Progenitor cell of endocrine pancreas (in vitro differentiated cells): ENCODE measurements at regions not wholly inside any gene's neighbourhood (a gene's known extent, or its start where the extent isn't known, plus 50 kb on each side); places are given as distances from the start of the nearest gene placed in this dataset.

Source experiments
- DNase-seq: peaks from one replicate; pipeline ENCODE4 v3.0.0; 2021; ENCODE audit warnings: low spot score; ENCODE audit not compliant: unreplicated experiment
- H3K27ac Mint-ChIP-seq: 2 replicates; pipeline ENCODE4 v1.8.0; 2021; ENCODE audit warnings: mild to moderate bottlenecking, moderate library complexity, mixed read lengths
- H3K27me3 Mint-ChIP-seq: 2 replicates; pipeline ENCODE4 v1.8.0; 2021; ENCODE audit warnings: mixed read lengths
- H3K36me3 Mint-ChIP-seq: 2 replicates; pipeline ENCODE4 v1.8.0; 2022; ENCODE audit warnings: mixed read lengths; ENCODE audit not compliant: insufficient read depth
- H3K4me1 Mint-ChIP-seq: 2 replicates; pipeline ENCODE4 v1.8.0; 2021; ENCODE audit warnings: low read depth, mixed read lengths
- H3K4me3 Mint-ChIP-seq: 2 replicates; pipeline ENCODE4 v1.8.0; 2021; ENCODE audit warnings: low read depth, mild to moderate bottlenecking, moderate library complexity, mixed read lengths
- H3K9me3 Mint-ChIP-seq: 2 replicates; pipeline ENCODE4 v1.8.0; 2021; ENCODE audit warnings: low read depth, mixed read lengths
- TF ChIP-seq, protein P1 (sequence below): fragments of 200-600 bp; sonication (generic); IDR thresholded peaks from one replicate; pipeline ENCODE4 v1.5.0; 2021; ENCODE audit warnings: antibody characterized with exemption, mild to moderate bottlenecking; ENCODE audit not compliant: unreplicated experiment

- Mint-ChIP-seq H3K27me3 (no peaks in the 10 kb centered on the region), H3K36me3 (no peaks in the 10 kb centered on the region), H3K4me3 (no peak overlapping the region), H3K9me3 (peaks cover 18% of the 10 kb centered on the region), H3K4me1 (no peaks in the 10 kb centered on the region), H3K27ac (no peak overlapping the region)
- TF ChIP-seq, protein P1, sequence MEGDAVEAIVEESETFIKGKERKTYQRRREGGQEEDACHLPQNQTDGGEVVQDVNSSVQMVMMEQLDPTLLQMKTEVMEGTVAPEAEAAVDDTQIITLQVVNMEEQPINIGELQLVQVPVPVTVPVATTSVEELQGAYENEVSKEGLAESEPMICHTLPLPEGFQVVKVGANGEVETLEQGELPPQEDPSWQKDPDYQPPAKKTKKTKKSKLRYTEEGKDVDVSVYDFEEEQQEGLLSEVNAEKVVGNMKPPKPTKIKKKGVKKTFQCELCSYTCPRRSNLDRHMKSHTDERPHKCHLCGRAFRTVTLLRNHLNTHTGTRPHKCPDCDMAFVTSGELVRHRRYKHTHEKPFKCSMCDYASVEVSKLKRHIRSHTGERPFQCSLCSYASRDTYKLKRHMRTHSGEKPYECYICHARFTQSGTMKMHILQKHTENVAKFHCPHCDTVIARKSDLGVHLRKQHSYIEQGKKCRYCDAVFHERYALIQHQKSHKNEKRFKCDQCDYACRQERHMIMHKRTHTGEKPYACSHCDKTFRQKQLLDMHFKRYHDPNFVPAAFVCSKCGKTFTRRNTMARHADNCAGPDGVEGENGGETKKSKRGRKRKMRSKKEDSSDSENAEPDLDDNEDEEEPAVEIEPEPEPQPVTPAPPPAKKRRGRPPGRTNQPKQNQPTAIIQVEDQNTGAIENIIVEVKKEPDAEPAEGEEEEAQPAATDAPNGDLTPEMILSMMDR = no peak
- no peak for DNase-seq
Measured at GRCh38 chr21:17189963-17190362, 322.9 kb upstream of the CXADR start.

GRCh38 chr21:17191346-17191993, 321.4 kb upstream of the CXADR start:
- H3K4me1 Mint-ChIP-seq = no peaks in the 10 kb centered on the region
- H3K4me3 Mint-ChIP-seq = no peak overlapping the region
- H3K9me3 Mint-ChIP-seq = peaks cover 18% of the 10 kb centered on the region
- H3K27ac Mint-ChIP-seq = no peak overlapping the region
- no peaks in the 10 kb centered on the region for H3K36me3 Mint-ChIP-seq
- H3K27me3 Mint-ChIP-seq = no peaks in the 10 kb centered on the region
- TF ChIP-seq, protein P1 = no peak
- no peak for DNase-seq

DNA sequence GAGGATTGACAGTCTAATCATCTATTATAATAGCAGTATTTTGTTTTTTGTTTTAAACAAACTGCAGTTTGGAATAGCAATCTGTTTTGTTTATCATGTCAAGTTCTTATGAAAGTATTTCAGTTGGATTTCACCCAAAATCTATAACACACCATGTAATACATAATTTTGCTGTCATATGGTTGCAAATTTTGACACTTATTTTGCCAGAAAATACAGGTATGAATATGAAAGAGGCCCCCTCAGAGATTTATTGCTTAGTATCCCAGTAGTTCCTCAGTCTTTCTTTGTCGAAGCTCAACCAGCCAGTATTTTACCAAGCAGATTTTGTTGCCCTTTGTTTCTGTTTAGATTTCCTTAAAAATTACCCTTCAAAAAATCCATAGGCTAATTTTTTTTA, 317.5 kb upstream of the CXADR start:
- Mint-ChIP-seq H3K27me3 (no peaks in the 10 kb centered on the region), H3K27ac (no peak overlapping the region), H3K4me3 (no peak overlapping the region), H3K36me3 (no peaks in the 10 kb centered on the region), H3K4me1 (no peaks in the 10 kb centered on the region), H3K9me3 (peaks cover 8% of the 10 kb centered on the region)
- no peak for DNase-seq
- TF ChIP-seq, protein P1 = no peak

DNA sequence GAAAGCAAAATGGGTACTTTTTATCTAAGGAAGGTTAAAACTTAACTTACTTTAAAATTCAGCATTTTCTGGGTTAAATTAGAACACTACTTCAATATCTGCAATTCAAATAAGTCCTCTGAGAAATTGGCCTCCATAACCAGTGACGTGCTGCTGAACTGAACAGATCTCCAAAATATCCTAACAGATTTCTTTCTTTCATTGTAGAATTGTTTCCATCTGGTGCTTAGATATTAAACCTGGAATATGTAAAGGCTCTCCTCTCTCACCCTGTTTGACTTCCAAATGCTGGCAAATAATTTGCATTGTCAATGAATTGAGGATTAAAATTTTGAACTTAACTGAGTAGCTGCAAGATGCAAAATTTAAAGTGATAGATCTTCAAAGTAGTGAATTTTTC, 316.9 kb upstream of the CXADR start:
- no peaks in the 10 kb centered on the region for H3K27me3 Mint-ChIP-seq
- H3K36me3 Mint-ChIP-seq = no peaks in the 10 kb centered on the region
- H3K27ac Mint-ChIP-seq = no peak overlapping the region
- H3K4me3 Mint-ChIP-seq = no peak overlapping the region
- peaks cover 5% of the 10 kb centered on the region for H3K9me3 Mint-ChIP-seq
- no peaks in the 10 kb centered on the region for H3K4me1 Mint-ChIP-seq
- TF ChIP-seq, protein P1 = no peak
- DNase-seq = no peak

DNA sequence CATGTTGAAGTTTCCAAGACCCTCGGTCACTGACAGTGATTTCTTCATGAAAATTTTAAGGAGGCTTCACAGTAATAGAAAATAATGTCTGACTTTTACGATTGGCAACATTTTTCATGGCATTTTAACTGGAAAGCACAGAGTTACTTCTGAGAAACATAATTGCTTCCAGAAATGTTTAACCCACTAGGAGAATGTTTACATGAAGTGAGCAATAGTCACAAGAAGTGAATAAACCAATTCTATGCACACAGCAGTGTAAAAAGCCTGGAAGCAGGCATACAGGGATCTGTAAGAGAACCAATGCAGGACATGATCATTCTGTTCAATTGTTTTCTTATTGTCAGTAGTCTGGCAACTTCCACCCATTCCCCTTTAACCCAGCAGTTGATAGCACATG, 316.2 kb upstream of the CXADR start:
- no peak for DNase-seq
- H3K27ac Mint-ChIP-seq = no peak overlapping the region
- no peaks in the 10 kb centered on the region for H3K27me3 Mint-ChIP-seq
- no peaks in the 10 kb centered on the region for H3K36me3 Mint-ChIP-seq
- H3K9me3 Mint-ChIP-seq = peaks cover 5% of the 10 kb centered on the region
- H3K4me1 Mint-ChIP-seq = no peaks in the 10 kb centered on the region
- H3K4me3 Mint-ChIP-seq = no peak overlapping the region
- TF ChIP-seq, protein P1 = no peak
